ENCODE measurements at regions not wholly inside any gene's neighbourhood (a gene's known extent, or its start where the extent isn't known, plus 50 kb on each side); places are given as distances from the start of the nearest gene placed in this dataset.

DNA sequence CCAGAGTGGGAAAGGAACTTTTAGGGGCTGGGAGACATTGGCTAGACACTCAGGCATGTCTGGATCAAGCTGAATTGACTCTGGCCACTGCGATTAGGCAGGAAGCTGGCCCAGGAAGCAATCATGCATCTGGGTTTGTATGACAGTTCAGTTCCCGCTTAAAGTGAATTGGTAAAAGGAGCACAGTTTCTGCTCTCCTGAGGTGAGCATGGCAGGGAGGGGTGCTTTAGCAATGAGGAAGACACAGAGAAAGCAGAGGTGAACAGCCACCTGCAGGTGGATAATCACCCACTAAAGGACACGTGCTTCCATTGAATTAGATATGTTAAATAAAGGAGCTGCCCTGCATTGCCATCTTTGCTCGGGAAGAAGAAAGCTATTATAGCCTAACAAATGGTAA, 248.1 kb upstream of the MAP3K1 start:
- no peak for ATAC-seq
- WGBS (ENCODE audit: low lambda C conversion rate): 90% methylated on average over 4 of the region's 4 CpGs
- H3K9ac ChIP-seq (ENCODE audit: insufficient read depth, low read depth, low read length): no peak overlapping the region
- no peaks in the 10 kb centered on the region for H4K20me1 ChIP-seq (ENCODE audit: insufficient read depth, low read length)
- no peaks in the 10 kb centered on the region for H3K36me3 ChIP-seq (replicated peaks in 1 of 2; ENCODE audit: control insufficient read depth in 1 of 2, insufficient read depth in 2 of 2, low read length in 2 of 2)
- no peak for DNase-seq (ENCODE audit: low spot score)
- TF ChIP-seq ZNF121 (CRISPR knock-in tag; IDR thresholded peaks at IDR 0.05) (no peak), JUNB (CRISPR knock-in tag; IDR thresholded peaks at IDR 0.05; ENCODE audit: borderline replicate concordance) (no peak), SNAPC2 (CRISPR knock-in tag; IDR thresholded peaks at IDR 0.05) (no peak), ZNF513 (CRISPR knock-in tag; conservative IDR thresholded peaks at IDR 0.05) (no peak), PRPF4 (IDR thresholded peaks at IDR 0.05; ENCODE audit: low read depth, low read length, poor library complexity, severe bottlenecking) (no peak), ZNF607 (CRISPR knock-in tag; IDR thresholded peaks at IDR 0.05; ENCODE audit: borderline replicate concordance) (no peak), USF2 (IDR thresholded peaks at IDR 0.05; ENCODE audit: low read depth, low read length) (no peak), USF2 (CRISPR knock-in tag; IDR thresholded peaks at IDR 0.05; ENCODE audit: borderline replicate concordance) (no peak), RXRB (CRISPR knock-in tag; IDR thresholded peaks at IDR 0.05; ENCODE audit: borderline replicate concordance) (no peak), PHF20 (CRISPR knock-in tag; IDR thresholded peaks at IDR 0.05) (no peak), GZF1 (CRISPR knock-in tag; IDR thresholded peaks at IDR 0.05) (no peak), JUND (CRISPR knock-in tag; IDR thresholded peaks at IDR 0.05) (no peak), SIX1 (CRISPR knock-in tag; IDR thresholded peaks at IDR 0.05; ENCODE audit: borderline replicate concordance) (no peak), EP300 (IDR thresholded peaks at IDR 0.05; ENCODE audit: low read depth in 2 of 2, low read length in 2 of 2) (no peak), EP300 (CRISPR knock-in tag; IDR thresholded peaks at IDR 0.05; ENCODE audit: borderline replicate concordance) (no peak), MYPOP (CRISPR knock-in tag; IDR thresholded peaks at IDR 0.05) (no peak), ZNF101 (CRISPR knock-in tag; IDR thresholded peaks at IDR 0.05; ENCODE audit: borderline replicate concordance, low read depth) (no peak)
- TF ChIP-seq, protein P1, sequence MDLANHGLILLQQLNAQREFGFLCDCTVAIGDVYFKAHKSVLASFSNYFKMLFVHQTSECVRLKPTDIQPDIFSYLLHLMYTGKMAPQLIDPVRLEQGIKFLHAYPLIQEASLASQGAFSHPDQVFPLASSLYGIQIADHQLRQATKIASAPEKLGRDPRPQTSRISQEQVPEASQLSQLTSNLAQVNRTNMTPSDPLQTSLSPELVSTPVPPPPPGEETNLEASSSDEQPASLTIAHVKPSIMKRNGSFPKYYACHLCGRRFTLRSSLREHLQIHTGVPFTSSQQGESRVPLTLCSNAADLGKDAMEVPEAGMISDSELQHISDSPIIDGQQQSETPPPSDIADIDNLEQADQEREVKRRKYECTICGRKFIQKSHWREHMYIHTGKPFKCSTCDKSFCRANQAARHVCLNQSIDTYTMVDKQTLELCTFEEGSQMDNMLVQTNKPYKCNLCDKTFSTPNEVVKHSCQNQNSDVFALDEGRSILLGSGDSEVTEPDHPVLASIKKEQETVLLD (CRISPR knock-in tag; IDR thresholded peaks at IDR 0.05; ENCODE audit: low read depth): no peak
- FAIRE-seq: no peak
- H3K79me2 ChIP-seq (ENCODE audit: insufficient read depth, low read length): no peaks in the 10 kb centered on the region
- peaks cover 32% of the 10 kb centered on the region for H3K4me1 ChIP-seq (ENCODE audit: insufficient read depth, low read length)
- in situ Hi-C loops (cut with HindIII; ENCODE audit: extremely low pct_ligation_motif_present, low pct_unique_long_range_greater_than_20kb) (no loop called here), intact Hi-C loops (cut with micrococcal nuclease; ENCODE audit: unreplicated experiment) (loop anchor here (10.0 kb wide), 1 partner anchor 68 kb away; no protein-coding TSS in a partner anchor)
- H3K27me3 ChIP-seq (ENCODE audit: control insufficient read depth in 1 of 2, insufficient read depth in 2 of 2, low read length in 2 of 2): no peaks in the 10 kb centered on the region
- no TSS peak for BruUV-seq (replicated peaks)
- H3K27ac ChIP-seq (ENCODE audit: extremely low read length, insufficient read depth, low read length): no peak overlapping the region
- ChIA-PET CTCF (ENCODE audit: low intra/inter-chr PET ratio, low total read pairs) (no interaction called here), POLR2A (no interaction called here)
- no peaks in the 10 kb centered on the region for H3K9me3 ChIP-seq (ENCODE audit: low read length)
- H2AFZ ChIP-seq (ENCODE audit: low read length): no peak overlapping the region
- no peak overlapping the region for H3K4me3 ChIP-seq (replicated peaks in 1 of 3; ENCODE audit: insufficient read depth in 1 of 3, low read depth in 2 of 3, low read length in 3 of 3)
- no peak overlapping the region for H3K4me2 ChIP-seq (ENCODE audit: low read depth, low read length)

All from HepG2 (cell line).